Naive B cell (primary cell): ENCODE measurements at regions not wholly inside any gene's neighbourhood (a gene's known extent, or its start where the extent isn't known, plus 50 kb on each side); places are given as distances from the start of the nearest gene placed in this dataset.

Experiments used
- ATAC-seq, 2 donors: fragments of 150-1000 bp; cut with Tn5 transposase; 2 replicates each; pipeline ENCODE4 v1.10.0; 2021; ENCODE audit warnings: low read depth in 2 of 2, mild to moderate bottlenecking in 2 of 2, moderate library complexity in 2 of 2
- DNase-seq: peaks from one replicate; pipeline ENCODE4 v3.0.0; 2022
- H3K27ac Mint-ChIP-seq, 6 donors: one replicate each; pipeline ENCODE4 v1.8.0; 2020 to 2022; ENCODE audit warnings: mild to moderate bottlenecking in 6 of 6, mixed read lengths in 6 of 6, moderate library complexity in 5 of 6, inconsistent platforms in 2 of 6
- H3K27me3 Mint-ChIP-seq, 3 donors: one replicate each; pipeline ENCODE4 v1.8.0; 2021 to 2022; ENCODE audit warnings: mixed read lengths in 3 of 3, mild to moderate bottlenecking in 1 of 3
- H3K36me3 Mint-ChIP-seq, 2 donors: one replicate each; pipeline ENCODE4 v1.8.0; 2020 to 2022; ENCODE audit warnings: mixed read lengths in 2 of 2, inconsistent platforms in 1 of 2, mild to moderate bottlenecking in 1 of 2
- H3K4me1 Mint-ChIP-seq, 3 donors: one replicate each; pipeline ENCODE4 v1.8.0; 2020 to 2022; ENCODE audit warnings: mixed read lengths in 3 of 3, inconsistent platforms in 1 of 3, mild to moderate bottlenecking in 1 of 3, moderate library complexity in 1 of 3
- H3K4me3 Mint-ChIP-seq, 8 donors: one replicate each; pipeline ENCODE4 v1.8.0; 2020 to 2022; ENCODE audit warnings: mild to moderate bottlenecking in 8 of 8, mixed read lengths in 8 of 8, moderate library complexity in 8 of 8, inconsistent platforms in 2 of 8
- H3K9me3 Mint-ChIP-seq, 7 donors: one replicate each; pipeline ENCODE4 v1.8.0; 2020 to 2022; ENCODE audit warnings: mixed read lengths in 7 of 7, mild to moderate bottlenecking in 5 of 7, inconsistent platforms in 2 of 7, moderate library complexity in 1 of 7

DNA sequence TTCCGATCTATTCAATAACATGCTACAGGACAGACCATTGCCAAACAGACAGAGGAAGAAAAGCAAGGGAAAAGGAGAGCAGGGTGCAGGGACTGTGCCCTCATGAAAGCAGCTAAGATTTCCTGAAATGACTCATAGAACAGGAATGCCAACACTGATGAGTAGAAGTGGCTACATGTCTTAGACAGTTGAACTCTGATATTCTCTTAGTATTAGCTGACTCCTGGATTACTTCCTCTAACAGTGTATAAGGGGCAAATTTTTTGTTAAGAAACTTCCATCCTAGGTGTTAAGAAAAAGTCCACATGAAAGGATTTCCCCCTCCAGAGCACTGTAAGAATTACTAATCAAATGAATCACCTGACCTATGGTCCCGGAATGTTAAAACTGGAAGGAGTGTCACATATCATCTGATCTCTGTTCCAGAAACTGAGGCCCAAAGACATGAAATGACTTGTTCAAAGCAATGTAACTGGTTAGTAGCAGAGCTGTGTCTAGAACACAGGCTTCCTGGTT lies 224.9 kb downstream of the IBTK start:
- no peaks in the 10 kb centered on the region for H3K4me1 Mint-ChIP-seq
- no peaks in the 10 kb centered on the region for H3K36me3 Mint-ChIP-seq
- ATAC-seq = no peak
- no peak overlapping the region for H3K27ac Mint-ChIP-seq
- H3K4me3 Mint-ChIP-seq = no peak overlapping the region
- no peaks in the 10 kb centered on the region for H3K9me3 Mint-ChIP-seq
- peaks cover 0 to 4% (median 0%) of the 10 kb centered on the region in 3 donors for H3K27me3 Mint-ChIP-seq
- DNase-seq = no peak

GRCh38 chr6:82017773-82018172 lies 229.8 kb downstream of the IBTK start:
- no peak for ATAC-seq
- H3K9me3 Mint-ChIP-seq = no peaks in the 10 kb centered on the region
- no peak for DNase-seq
- H3K4me3 Mint-ChIP-seq = no peak overlapping the region
- no peak overlapping the region for H3K27ac Mint-ChIP-seq
- no peaks in the 10 kb centered on the region for H3K36me3 Mint-ChIP-seq
- peaks cover 0 to 5% (median 4%) of the 10 kb centered on the region in 3 donors for H3K27me3 Mint-ChIP-seq
- no peaks in the 10 kb centered on the region for H3K4me1 Mint-ChIP-seq

DNA sequence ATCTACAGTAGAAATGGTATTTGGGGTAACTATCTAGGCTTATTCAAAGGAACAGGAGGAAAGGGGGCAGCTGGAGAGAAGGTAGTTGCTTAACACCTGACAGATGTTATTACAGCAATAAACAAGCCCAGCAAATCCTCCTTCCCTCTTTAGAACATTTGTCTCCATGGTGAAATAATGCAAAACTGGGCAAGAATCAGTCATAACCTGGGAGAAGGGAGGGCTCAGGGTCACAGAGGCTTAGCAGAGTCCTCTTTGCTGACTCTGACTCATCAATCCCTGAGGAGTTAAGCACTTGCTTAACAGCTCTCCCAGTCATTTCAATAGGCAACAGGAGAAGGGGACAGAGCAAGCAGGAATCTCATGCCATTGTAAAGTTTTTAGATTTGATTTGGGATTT lies 230.3 kb downstream of the IBTK start:
- Mint-ChIP-seq H3K4me1 (no peaks in the 10 kb centered on the region), H3K27me3 (peaks cover 0 to 5% (median 4%) of the 10 kb centered on the region in 3 donors), H3K9me3 (no peaks in the 10 kb centered on the region), H3K4me3 (no peak overlapping the region), H3K27ac (no peak overlapping the region), H3K36me3 (no peaks in the 10 kb centered on the region)
- DNase-seq (no peak), ATAC-seq (no peak)

DNA sequence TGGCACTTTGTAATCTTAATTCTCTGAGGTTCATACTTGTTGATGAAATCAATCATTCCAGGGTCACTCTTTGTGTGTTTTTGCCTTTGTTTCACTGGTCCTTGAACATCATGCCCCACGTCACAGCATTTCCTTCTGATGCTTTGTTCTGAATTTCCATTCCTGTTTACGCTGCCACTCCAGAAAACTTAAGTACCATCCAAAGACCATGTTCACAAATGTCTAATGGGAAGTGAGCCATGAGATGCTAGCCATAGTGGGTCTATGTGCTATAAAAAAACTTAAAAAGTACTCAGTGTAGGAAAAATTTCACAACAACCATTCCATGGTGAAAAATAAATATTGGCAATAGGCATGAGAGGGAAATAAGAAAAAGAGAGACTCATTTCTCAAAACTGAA lies 232.0 kb downstream of the IBTK start:
- H3K27ac Mint-ChIP-seq = no peak overlapping the region
- DNase-seq (no peak), ATAC-seq (no peak)
- H3K27me3 Mint-ChIP-seq = peaks cover 0 to 9% (median 5%) of the 10 kb centered on the region in 3 donors
- H3K9me3 Mint-ChIP-seq = peaks cover 0 to 8% (median 3%) of the 10 kb centered on the region in 7 donors
- H3K4me3 Mint-ChIP-seq = no peak overlapping the region
- H3K4me1 Mint-ChIP-seq = no peaks in the 10 kb centered on the region
- no peaks in the 10 kb centered on the region for H3K36me3 Mint-ChIP-seq

GRCh38 chr6:82015043-82015442 lies 232.5 kb downstream of the IBTK start:
- H3K27me3 Mint-ChIP-seq = peaks cover 0 to 6% (median 5%) of the 10 kb centered on the region in 3 donors
- no peak overlapping the region for H3K27ac Mint-ChIP-seq
- H3K4me3 Mint-ChIP-seq = no peak overlapping the region
- DNase-seq (no peak), ATAC-seq (no peak)
- peaks cover 0 to 10% (median 5%) of the 10 kb centered on the region in 7 donors for H3K9me3 Mint-ChIP-seq
- no peaks in the 10 kb centered on the region for H3K4me1 Mint-ChIP-seq
- no peaks in the 10 kb centered on the region for H3K36me3 Mint-ChIP-seq

GRCh38 chr6:82013561-82014530 lies 233.7 kb downstream of the IBTK start:
- ATAC-seq (no peak), DNase-seq (no peak)
- no peaks in the 10 kb centered on the region for H3K36me3 Mint-ChIP-seq
- H3K9me3 Mint-ChIP-seq = peaks cover 0 to 17% (median 7%) of the 10 kb centered on the region in 7 donors
- H3K4me1 Mint-ChIP-seq = no peaks in the 10 kb centered on the region
- no peak overlapping the region for H3K4me3 Mint-ChIP-seq
- H3K27me3 Mint-ChIP-seq = peaks cover 0 to 6% (median 5%) of the 10 kb centered on the region in 3 donors
- H3K27ac Mint-ChIP-seq = no peak overlapping the region

- peaks cover 3 to 26% (median 14%) of the 10 kb centered on the region in 7 donors for H3K9me3 Mint-ChIP-seq
- no peak overlapping the region for H3K4me3 Mint-ChIP-seq
- no peak for ATAC-seq
- peaks cover 0 to 7% (median 0%) of the 10 kb centered on the region in 3 donors for H3K27me3 Mint-ChIP-seq
- H3K36me3 Mint-ChIP-seq = no peaks in the 10 kb centered on the region
- peaks cover 0 to 2% (median 0%) of the 10 kb centered on the region in 3 donors for H3K4me1 Mint-ChIP-seq
- H3K27ac Mint-ChIP-seq = no peak overlapping the region
- DNase-seq = peak; percentile 3
Observed at GRCh38 chr6:82006027-82006738, 241.4 kb downstream of the IBTK start.

GRCh38 chr6:82000551-82000950 lies 247.0 kb downstream of the IBTK start:
- ATAC-seq (no peak), DNase-seq (no peak)
- peaks cover 0 to 1% (median 0%) of the 10 kb centered on the region in 3 donors for H3K4me1 Mint-ChIP-seq
- no peaks in the 10 kb centered on the region for H3K36me3 Mint-ChIP-seq
- H3K9me3 Mint-ChIP-seq = no peaks in the 10 kb centered on the region
- no peak overlapping the region for H3K4me3 Mint-ChIP-seq
- no peaks in the 10 kb centered on the region for H3K27me3 Mint-ChIP-seq
- H3K27ac Mint-ChIP-seq = no peak overlapping the region

- peak overlapping the region in 1 of 6 donors; percentile 58 for H3K27ac Mint-ChIP-seq
- ATAC-seq = no peak
- no peaks in the 10 kb centered on the region for H3K4me1 Mint-ChIP-seq
- H3K36me3 Mint-ChIP-seq = no peaks in the 10 kb centered on the region
- no peaks in the 10 kb centered on the region for H3K27me3 Mint-ChIP-seq
- no peak for DNase-seq
- no peaks in the 10 kb centered on the region for H3K9me3 Mint-ChIP-seq
- H3K4me3 Mint-ChIP-seq = no peak overlapping the region
Observed at GRCh38 chr6:81999826-82000225, 247.3 kb upstream of the TENT5A start.

- H3K9me3 Mint-ChIP-seq = no peaks in the 10 kb centered on the region
- H3K4me3 Mint-ChIP-seq = no peak overlapping the region
- no peaks in the 10 kb centered on the region for H3K27me3 Mint-ChIP-seq
- no peaks in the 10 kb centered on the region for H3K36me3 Mint-ChIP-seq
- ATAC-seq = no peak
- no peaks in the 10 kb centered on the region for H3K4me1 Mint-ChIP-seq
- no peak for DNase-seq
- H3K27ac Mint-ChIP-seq = peak overlapping the region in 2 of 6 donors; percentile 3 to 21
Observed at GRCh38 chr6:81999270-81999669, 246.8 kb upstream of the TENT5A start.

DNA sequence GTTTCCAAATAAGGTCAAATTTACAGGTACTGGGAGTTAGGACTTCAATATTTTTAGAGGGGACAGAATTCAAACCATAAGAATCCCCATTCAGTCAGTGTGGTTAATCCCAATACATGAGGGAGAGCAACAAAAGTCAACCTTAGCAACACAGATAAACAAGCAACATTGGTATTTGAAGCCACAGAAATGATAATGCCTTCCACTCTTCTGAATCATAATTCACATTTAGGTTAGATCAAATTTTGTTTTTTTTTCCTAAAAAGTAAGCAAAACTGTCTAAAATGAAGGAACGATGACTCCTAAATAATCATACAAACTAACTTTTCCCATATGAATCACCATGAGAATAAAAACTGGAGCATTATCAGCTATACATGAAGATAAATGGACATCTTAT lies 246.0 kb upstream of the TENT5A start:
- Mint-ChIP-seq H3K27me3 (no peaks in the 10 kb centered on the region), H3K9me3 (no peaks in the 10 kb centered on the region), H3K4me3 (no peak overlapping the region), H3K36me3 (no peaks in the 10 kb centered on the region), H3K4me1 (no peaks in the 10 kb centered on the region), H3K27ac (no peak overlapping the region)
- ATAC-seq (no peak), DNase-seq (no peak)

DNA sequence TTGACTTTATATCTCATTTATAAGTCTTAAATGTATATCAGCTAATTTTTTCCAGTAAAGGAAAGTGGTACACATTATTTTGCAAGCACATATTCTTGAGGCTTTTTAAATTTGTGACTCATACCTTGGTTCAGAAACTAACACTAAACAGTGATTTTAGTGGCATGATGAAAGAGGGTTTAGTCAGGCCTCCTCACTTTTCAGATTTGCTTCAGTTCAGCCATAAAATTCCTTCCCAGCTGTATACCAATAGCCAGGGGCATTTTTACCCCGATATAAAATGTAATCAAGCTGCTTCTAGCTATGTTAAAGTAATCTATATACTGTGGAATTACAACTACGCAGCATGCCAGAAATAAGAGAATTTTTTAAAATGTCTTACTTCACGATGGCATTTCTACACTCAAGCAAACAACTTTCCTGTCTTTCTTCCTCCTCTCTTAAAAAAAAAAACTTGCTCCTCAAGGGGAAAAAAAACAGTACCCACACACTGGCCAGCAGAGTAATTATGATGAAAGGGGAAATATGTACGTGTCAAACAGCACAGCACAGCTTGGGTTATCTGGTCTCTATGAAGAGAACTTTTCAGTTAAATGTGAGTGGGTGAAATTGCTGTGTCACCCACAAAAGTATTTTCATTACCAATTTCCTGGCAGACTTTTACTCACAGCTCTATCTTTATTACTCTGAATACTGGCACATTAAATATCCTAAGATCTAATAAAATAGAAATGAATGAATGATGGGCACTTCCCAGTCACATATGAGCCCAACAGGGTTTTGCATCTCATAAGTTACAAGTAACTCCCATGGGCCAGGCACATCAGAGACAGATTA lies 244.8 kb upstream of the TENT5A start:
- Mint-ChIP-seq H3K27me3 (no peaks in the 10 kb centered on the region), H3K27ac (no peak overlapping the region), H3K9me3 (no peaks in the 10 kb centered on the region), H3K4me1 (no peaks in the 10 kb centered on the region), H3K36me3 (no peaks in the 10 kb centered on the region), H3K4me3 (no peak overlapping the region)
- no peak for ATAC-seq
- no peak for DNase-seq

GRCh38 chr6:81996414-81996813 lies 243.9 kb upstream of the TENT5A start:
- no peak overlapping the region for H3K27ac Mint-ChIP-seq
- DNase-seq (no peak), ATAC-seq (no peak)
- no peaks in the 10 kb centered on the region for H3K27me3 Mint-ChIP-seq
- H3K4me3 Mint-ChIP-seq = no peak overlapping the region
- H3K9me3 Mint-ChIP-seq = no peaks in the 10 kb centered on the region
- no peaks in the 10 kb centered on the region for H3K36me3 Mint-ChIP-seq
- no peaks in the 10 kb centered on the region for H3K4me1 Mint-ChIP-seq
